DOHH2 (cell line): ENCODE measurements at regions not wholly inside any gene's neighbourhood (a gene's known extent, or its start where the extent isn't known, plus 50 kb on each side); places are given as distances from the start of the nearest gene placed in this dataset.

ENCODE experiments used
- CTCF ChIP-seq: fragments of 200-600 bp; sonication (generic); IDR thresholded peaks from one replicate; pipeline ENCODE4 v1.5.1; 2014; ENCODE audit warnings: antibody characterized with exemption, mild to moderate bottlenecking, low read depth, low read length; ENCODE audit not compliant: poor library complexity, severe bottlenecking
- EZH2phosphoT487 ChIP-seq: fragments of 200-600 bp; sonication (generic); IDR thresholded peaks from 2 replicates; pipeline ENCODE4 v1.6.1; 2017; ENCODE audit warnings: borderline replicate concordance, mild to moderate bottlenecking, antibody characterized with exemption, low read length, moderate library complexity, mixed read lengths

GRCh38 chr6:139919107-139920026, 544.9 kb upstream of the CITED2 start:
- no peak for TF ChIP-seq CTCF
- TF ChIP-seq EZH2phosphoT487 = no peak
